ENCODE measurements at regions not wholly inside any gene's neighbourhood (a gene's known extent, or its start where the extent isn't known, plus 50 kb on each side); places are given as distances from the start of the nearest gene placed in this dataset.

DNA sequence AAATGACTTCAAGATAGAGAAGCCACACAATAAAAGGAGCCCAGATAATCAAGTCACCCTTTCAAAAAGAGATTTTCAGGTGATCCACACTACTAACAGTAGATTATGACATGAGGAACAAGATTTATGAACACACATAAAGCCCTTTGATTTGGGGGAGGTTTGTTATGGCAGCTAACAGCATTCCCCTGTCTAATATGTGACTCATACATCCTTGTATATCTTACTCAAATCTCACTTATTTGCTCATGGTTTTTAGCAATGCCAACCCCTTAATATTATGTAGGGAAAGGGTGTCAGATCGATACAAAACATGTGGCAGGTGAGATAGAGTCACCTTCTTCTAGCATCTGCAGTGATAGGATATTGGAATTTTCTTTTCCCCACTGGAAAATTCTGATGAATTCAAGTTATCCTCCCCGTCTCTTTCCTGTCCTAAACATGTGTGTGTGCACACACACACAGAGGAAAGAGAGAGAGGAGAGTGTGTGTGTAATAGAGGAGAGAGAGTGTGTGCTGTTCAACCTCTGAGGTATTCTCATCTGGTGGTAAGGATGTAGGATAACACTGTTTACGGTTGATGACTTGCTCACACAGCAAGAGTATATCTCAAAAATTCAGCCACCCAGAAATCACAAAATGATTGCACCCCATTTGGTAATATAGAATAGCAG, 319.9 kb downstream of the KCNC2 start:
- DNase-seq (ENCODE audit: insufficient read length, low spot score) (no peak), FAIRE-seq (no peak)
- TF ChIP-seq SPI1 (IDR thresholded peaks at IDR 0.05; ENCODE audit: low read depth, low read length) (no peak), TAF1 (IDR thresholded peaks at IDR 0.05; ENCODE audit: low read depth, low read length) (no peak), PAX5 (IDR thresholded peaks at IDR 0.05; ENCODE audit: insufficient read depth, low read length, severe bottlenecking) (no peak), POU2F2 (IDR thresholded peaks at IDR 0.05; ENCODE audit: low read depth, low read length) (no peak), POLR2A (IDR thresholded peaks at IDR 0.05; ENCODE audit: low read depth, low read length) (no peak), POLR2AphosphoS5 (IDR thresholded peaks at IDR 0.05; ENCODE audit: low read depth, low read length) (no peak)

DNA sequence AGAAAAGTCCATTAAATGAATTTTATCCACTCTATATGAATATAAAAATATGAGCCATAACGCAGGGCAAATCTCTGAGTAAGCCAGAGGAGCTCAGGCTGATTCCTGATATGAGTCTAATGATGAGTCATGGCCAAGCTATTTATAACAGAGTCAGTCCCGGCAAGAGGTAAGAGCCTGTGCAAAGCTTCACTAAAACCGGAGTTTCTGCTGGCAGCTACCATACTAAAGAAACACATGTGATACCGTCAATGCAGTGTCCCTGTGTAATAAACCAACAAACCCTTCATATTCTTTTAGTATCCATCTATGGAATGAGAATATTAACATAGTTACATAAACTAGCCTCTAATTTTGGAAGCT, 319.4 kb downstream of the KCNC2 start:
- FAIRE-seq (no peak), DNase-seq (ENCODE audit: insufficient read length, low spot score) (no peak)
- TF ChIP-seq PAX5 (IDR thresholded peaks at IDR 0.05; ENCODE audit: insufficient read depth, low read length, severe bottlenecking) (no peak), POLR2AphosphoS5 (IDR thresholded peaks at IDR 0.05; ENCODE audit: low read depth, low read length) (no peak), POU2F2 (IDR thresholded peaks at IDR 0.05; ENCODE audit: low read depth, low read length) (no peak)

DNA sequence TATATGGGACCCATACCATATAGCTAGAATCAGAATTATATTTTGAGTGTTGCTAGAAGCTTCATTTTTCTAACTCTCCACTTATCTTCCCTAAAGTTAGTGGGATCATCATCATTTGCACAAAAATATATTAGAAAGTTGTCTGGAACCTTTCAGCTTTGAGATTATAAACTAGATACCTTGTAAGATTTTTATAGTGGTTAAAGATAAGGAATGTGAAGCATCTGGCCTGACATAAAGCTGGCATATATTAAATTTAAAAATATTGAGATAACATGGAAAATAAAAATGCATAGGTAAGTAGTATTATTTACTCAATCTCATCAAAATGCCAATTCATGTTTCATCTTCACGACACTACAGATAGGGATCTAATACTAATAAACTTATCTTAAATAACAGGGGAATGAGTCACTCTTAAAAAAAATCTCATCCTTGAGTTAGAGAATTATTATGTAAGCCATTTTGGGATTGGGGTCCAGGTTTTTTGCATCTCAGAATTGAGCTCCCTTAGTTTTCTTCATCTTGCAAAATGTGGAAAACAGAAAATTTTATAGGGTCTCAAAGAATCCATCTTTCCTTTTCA, 318.5 kb downstream of the KCNC2 start:
- DNase-seq (ENCODE audit: insufficient read length, low spot score) (no peak), FAIRE-seq (no peak)
- no peak for TF ChIP-seq SPI1 (IDR thresholded peaks at IDR 0.05; ENCODE audit: low read depth, low read length)
- no peak for TF ChIP-seq POLR2A (IDR thresholded peaks at IDR 0.05; ENCODE audit: low read depth, low read length)
- TF ChIP-seq PAX5 (IDR thresholded peaks at IDR 0.05; ENCODE audit: insufficient read depth, low read length, severe bottlenecking), result no peak
- TF ChIP-seq POU2F2 (IDR thresholded peaks at IDR 0.05; ENCODE audit: low read depth, low read length), result no peak
- no peak for TF ChIP-seq TAF1 (IDR thresholded peaks at IDR 0.05; ENCODE audit: low read depth, low read length)
- TF ChIP-seq POLR2AphosphoS5 (IDR thresholded peaks at IDR 0.05; ENCODE audit: low read depth, low read length), result no peak

DNA sequence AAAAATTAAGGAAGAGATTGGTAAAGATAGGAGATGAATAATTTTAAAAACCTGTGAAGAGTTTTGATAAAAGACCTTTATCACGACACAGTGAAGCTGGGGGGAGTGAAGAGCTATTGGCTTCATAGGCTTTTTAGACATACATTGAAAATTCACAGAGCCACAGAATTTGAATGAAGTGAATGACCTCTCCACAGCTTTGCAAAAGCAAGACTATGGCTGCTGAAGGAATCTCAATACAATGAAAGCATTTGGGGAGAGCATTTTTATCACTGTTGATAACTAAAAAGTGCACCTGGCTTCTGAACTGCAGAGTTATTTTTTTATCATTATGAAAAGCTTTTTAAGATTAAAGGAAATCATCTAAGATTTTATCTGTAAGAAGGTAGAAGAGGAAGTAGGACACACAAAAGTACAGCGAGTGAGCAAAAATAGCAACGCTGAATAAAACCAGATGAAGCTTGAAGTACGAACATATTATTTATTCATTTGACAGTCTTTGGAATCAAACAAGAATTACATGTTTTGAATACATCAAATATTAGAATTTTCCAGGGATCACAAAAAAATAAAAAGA, 317.5 kb downstream of the KCNC2 start:
- FAIRE-seq (no peak), DNase-seq (ENCODE audit: insufficient read length, low spot score) (no peak)
- no peak for TF ChIP-seq TAF1 (IDR thresholded peaks at IDR 0.05; ENCODE audit: low read depth, low read length)
- TF ChIP-seq POLR2A (IDR thresholded peaks at IDR 0.05; ENCODE audit: low read depth, low read length), result no peak
- TF ChIP-seq PAX5 (IDR thresholded peaks at IDR 0.05; ENCODE audit: insufficient read depth, low read length, severe bottlenecking), result no peak
- TF ChIP-seq POLR2AphosphoS5 (IDR thresholded peaks at IDR 0.05; ENCODE audit: low read depth, low read length), result no peak
- no peak for TF ChIP-seq POU2F2 (IDR thresholded peaks at IDR 0.05; ENCODE audit: low read depth, low read length)
- no peak for TF ChIP-seq SPI1 (IDR thresholded peaks at IDR 0.05; ENCODE audit: low read depth, low read length)

DNA sequence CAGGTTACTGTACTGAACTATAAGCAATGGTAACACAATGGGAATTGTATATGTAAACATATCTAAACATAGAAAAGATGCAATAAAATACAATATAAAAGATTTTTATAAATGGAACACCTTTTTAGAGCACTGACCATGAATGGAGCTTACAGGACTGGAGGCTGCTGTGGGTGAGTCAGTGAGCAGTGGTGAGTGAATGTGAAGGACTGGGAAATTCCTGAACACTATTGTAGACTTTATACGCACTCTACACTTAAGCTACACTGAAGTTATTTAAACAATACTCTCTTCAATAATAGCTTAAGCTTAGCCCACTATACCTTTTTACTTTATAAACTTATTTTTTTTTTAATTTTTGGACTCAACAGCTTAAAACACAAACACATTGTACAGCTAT, 313.5 kb downstream of the KCNC2 start:
- DNase-seq (ENCODE audit: insufficient read length, low spot score), result no peak
- no peak for TF ChIP-seq POLR2A (IDR thresholded peaks at IDR 0.05; ENCODE audit: low read depth, low read length)
- TF ChIP-seq POU2F2 (IDR thresholded peaks at IDR 0.05; ENCODE audit: low read depth, low read length), result no peak
- no peak for TF ChIP-seq SPI1 (IDR thresholded peaks at IDR 0.05; ENCODE audit: low read depth, low read length)
- TF ChIP-seq PAX5 (IDR thresholded peaks at IDR 0.05; ENCODE audit: insufficient read depth, low read length, severe bottlenecking), result no peak
- no peak for TF ChIP-seq POLR2AphosphoS5 (IDR thresholded peaks at IDR 0.05; ENCODE audit: low read depth, low read length)
- no peak for TF ChIP-seq TAF1 (IDR thresholded peaks at IDR 0.05; ENCODE audit: low read depth, low read length)

DNA sequence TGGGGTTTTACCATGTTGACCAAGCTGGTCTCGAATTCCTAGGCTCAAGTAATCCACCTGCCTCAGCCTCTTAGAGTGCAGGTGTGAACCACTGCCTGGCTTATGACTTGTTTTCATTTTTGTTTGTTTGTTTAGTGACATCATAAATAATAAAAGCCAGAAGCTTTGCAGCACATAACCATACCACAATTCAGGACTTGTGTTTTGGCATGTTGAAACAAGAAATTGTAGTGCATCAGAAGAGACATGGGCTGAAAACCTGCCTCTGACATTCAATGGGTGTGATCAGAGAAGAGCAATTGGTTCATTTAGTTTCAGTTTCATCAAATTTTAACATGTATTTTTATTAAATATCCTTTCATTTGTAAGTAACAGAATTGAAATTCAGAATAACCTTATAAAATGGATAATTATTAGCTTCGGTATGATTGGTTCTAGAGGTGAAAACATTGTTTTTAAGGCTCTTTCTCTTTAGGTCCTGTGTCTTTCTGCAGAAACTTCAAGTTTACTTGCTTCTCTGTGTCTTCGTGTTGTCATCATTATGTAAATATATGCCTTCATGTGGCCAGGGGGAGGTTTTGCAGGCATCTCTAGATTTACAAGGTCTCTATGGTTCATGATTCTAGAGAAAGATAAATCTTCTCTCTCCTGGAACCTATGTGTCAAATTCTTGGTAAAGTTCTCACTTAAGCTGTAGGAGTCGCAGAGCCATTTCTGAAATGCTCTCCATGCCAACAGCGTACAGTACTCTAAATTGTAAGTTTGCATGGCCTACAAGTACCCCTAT, 312.0 kb downstream of the KCNC2 start:
- DNase-seq (ENCODE audit: insufficient read length, low spot score) (no peak), FAIRE-seq (no peak)
- TF ChIP-seq SPI1 (IDR thresholded peaks at IDR 0.05; ENCODE audit: low read depth, low read length) (no peak), POLR2AphosphoS5 (IDR thresholded peaks at IDR 0.05; ENCODE audit: low read depth, low read length) (no peak), POU2F2 (IDR thresholded peaks at IDR 0.05; ENCODE audit: low read depth, low read length) (no peak), TAF1 (IDR thresholded peaks at IDR 0.05; ENCODE audit: low read depth, low read length) (no peak), PAX5 (IDR thresholded peaks at IDR 0.05; ENCODE audit: insufficient read depth, low read length, severe bottlenecking) (no peak), POLR2A (IDR thresholded peaks at IDR 0.05; ENCODE audit: low read depth, low read length) (no peak)

More for the DNA sequence above, 313.5 kb downstream of the KCNC2 start:
- FAIRE-seq, result no peak

DNA sequence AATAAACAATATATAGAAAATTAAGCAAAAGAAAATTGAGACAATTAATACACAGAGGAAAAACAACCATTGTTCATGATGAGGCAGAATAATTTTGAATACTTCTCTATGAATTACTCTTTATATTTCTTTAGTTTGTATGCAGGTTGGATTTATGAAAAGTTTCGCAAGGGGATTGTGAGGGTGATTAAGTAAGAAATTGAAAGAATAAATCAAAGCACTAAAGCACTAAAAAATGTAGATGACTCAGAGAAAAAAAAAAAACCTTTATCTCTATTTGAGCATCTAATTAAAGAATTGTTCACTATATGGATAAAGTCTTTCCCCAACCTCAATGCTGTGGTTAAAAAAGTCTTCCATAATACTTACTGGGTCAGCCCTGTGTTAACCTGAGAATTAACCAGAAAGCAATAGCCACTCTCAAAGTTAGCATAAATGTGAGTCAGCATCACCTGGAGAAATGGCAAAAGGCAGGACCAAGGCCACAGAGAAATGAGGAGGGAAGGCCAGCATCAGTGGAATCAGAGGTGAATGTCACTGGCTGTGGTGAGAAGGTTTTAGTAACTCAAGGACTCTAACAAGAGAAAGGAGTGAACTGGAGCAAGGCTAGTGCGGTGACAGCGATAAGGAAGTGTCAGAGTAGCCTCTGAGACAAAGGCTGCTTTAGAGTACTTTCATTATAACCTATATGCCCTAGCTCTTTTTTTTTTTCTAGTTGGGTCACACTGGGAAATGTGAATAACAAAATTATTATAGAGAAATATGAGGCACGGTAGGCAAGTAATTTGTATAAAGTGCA, 310.4 kb downstream of the KCNC2 start:
- TF ChIP-seq POU2F2 (IDR thresholded peaks at IDR 0.05; ENCODE audit: low read depth, low read length) (no peak), PAX5 (IDR thresholded peaks at IDR 0.05; ENCODE audit: insufficient read depth, low read length, severe bottlenecking) (no peak), POLR2AphosphoS5 (IDR thresholded peaks at IDR 0.05; ENCODE audit: low read depth, low read length) (no peak), POLR2A (IDR thresholded peaks at IDR 0.05; ENCODE audit: low read depth, low read length) (no peak), SPI1 (IDR thresholded peaks at IDR 0.05; ENCODE audit: low read depth, low read length) (no peak), TAF1 (IDR thresholded peaks at IDR 0.05; ENCODE audit: low read depth, low read length) (no peak)
- no peak for FAIRE-seq
- DNase-seq (ENCODE audit: insufficient read length, low spot score), result no peak

DNA sequence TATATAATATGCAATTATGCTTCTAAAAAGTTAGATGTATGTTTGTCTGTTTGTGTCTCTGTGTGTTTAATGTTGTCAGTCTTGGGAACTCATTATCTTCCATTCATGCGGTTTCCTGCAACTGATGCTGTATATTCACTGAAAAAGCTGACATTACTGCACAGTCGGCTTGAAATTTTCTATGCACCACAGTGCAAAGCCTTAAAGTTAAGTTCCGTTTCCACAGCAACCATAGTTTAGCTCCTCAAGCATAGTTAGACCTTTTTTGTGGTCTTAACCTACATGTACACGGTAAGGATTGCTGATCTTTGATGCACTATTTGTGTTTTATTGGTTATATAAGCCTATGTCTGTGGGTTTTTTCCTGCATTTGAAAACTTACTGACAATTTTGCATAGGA, 309.4 kb downstream of the KCNC2 start:
- FAIRE-seq (no peak), DNase-seq (ENCODE audit: insufficient read length, low spot score) (no peak)
- TF ChIP-seq TAF1 (IDR thresholded peaks at IDR 0.05; ENCODE audit: low read depth, low read length) (no peak), POU2F2 (IDR thresholded peaks at IDR 0.05; ENCODE audit: low read depth, low read length) (no peak), SPI1 (IDR thresholded peaks at IDR 0.05; ENCODE audit: low read depth, low read length) (no peak)

DNA sequence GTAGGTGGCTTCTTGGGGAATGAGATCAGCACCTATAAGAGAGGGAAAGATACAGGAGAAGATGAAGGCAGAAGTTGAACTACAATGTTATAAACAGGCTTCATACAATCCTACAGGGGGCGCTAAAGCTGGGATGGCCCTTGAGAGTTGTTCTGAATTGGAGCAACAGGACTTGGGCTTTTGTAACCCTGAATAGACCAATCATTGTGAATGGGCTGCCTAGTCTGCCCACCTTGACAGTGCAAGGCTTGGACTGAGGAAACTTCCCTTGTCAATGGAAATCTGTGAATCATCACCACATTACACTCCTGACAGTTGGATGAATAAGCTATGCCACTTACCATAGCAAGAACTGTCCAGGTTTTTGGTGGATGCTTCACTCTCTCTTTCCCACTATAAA, 306.1 kb downstream of the KCNC2 start:
- DNase-seq (ENCODE audit: insufficient read length, low spot score) (no peak), FAIRE-seq (peak; percentile 16)

More for the DNA sequence above, 306.1 kb downstream of the KCNC2 start:
- TF ChIP-seq SPI1 (IDR thresholded peaks at IDR 0.05; ENCODE audit: low read depth, low read length), result no peak
- TF ChIP-seq POLR2AphosphoS5 (IDR thresholded peaks at IDR 0.05; ENCODE audit: low read depth, low read length), result no peak
- TF ChIP-seq POU2F2 (IDR thresholded peaks at IDR 0.05; ENCODE audit: low read depth, low read length), result no peak
- no peak for TF ChIP-seq PAX5 (IDR thresholded peaks at IDR 0.05; ENCODE audit: insufficient read depth, low read length, severe bottlenecking)
- no peak for TF ChIP-seq TAF1 (IDR thresholded peaks at IDR 0.05; ENCODE audit: low read depth, low read length)
- no peak for TF ChIP-seq POLR2A (IDR thresholded peaks at IDR 0.05; ENCODE audit: low read depth, low read length)
